ENCODE measurements at regions not wholly inside any gene's neighbourhood (a gene's known extent, or its start where the extent isn't known, plus 50 kb on each side); places are given as distances from the start of the nearest gene placed in this dataset.

- no peak for TF ChIP-seq MAX (IDR thresholded peaks at IDR 0.05)
- no peak for TF ChIP-seq POLR2A (IDR thresholded peaks at IDR 0.05; ENCODE audit: borderline replicate concordance, extremely low read depth, insufficient read depth, insufficient read length)
- TF ChIP-seq ZFX (IDR thresholded peaks at IDR 0.05) = no peak
- TF ChIP-seq CTCF (IDR thresholded peaks at IDR 0.05 in 2 of 3, conservative IDR thresholded peaks at IDR 0.05 in 1 of 3; ENCODE audit: borderline replicate concordance in 1 of 3, insufficient read depth in 1 of 3, low read depth in 2 of 3, low read length in 2 of 3) = no peak
These were observed 259.0 kb upstream of the ZFHX3 start for GRCh38 chr16:73306901-73307413.
